Endothelial cell of umbilical vein (primary cell): ENCODE measurements at regions not wholly inside any gene's neighbourhood (a gene's known extent, or its start where the extent isn't known, plus 50 kb on each side); places are given as distances from the start of the nearest gene placed in this dataset.

Experiments used
- BruUV-seq: library from RNA; stranded (reverse); fragments of 400-500 nt; replicated peaks from 2 replicates; lab custom pipeline; 2021; lab: Mats Ljungman, UMichigan
- CTCF ChIA-PET: fragments of 300-600, 350-600 bp; sonication (Branson Sonifier 250); formaldehyde crosslinking; loops from one replicate; lab custom pipeline; 2021; ENCODE audit warnings: antibody characterized with exemption, inconsistent platforms; lab: Charles Lee
- POLR2A ChIA-PET: fragments of 300-600, 350-600 bp; sonication (Branson Sonifier 250); formaldehyde crosslinking; loops from one replicate; lab custom pipeline; 2021; ENCODE audit warnings: antibody characterized with exemption, inconsistent platforms; lab: Charles Lee
- DNase-seq: peaks from one replicate; pipeline ENCODE4 v3.0.0-alpha.2; 2011; ENCODE audit warnings: low read depth, low spot score
- FAIRE-seq: peaks from 2 replicates; lab custom pipeline; 2011; peaks lifted over from hg19 to GRCh38; lab: Jason Lieb, UNC
- H2AFZ ChIP-seq: 2 replicates; pipeline ENCODE4 v1.6.0; 2012; ENCODE audit warnings: low read depth, low read length, control low read depth, inconsistent platforms
- H3K27ac ChIP-seq: 2 replicates; pipeline ENCODE4 v1.5.1; 2011; ENCODE audit warnings: low read depth, mild to moderate bottlenecking, control low read depth, low read length, moderate library complexity; ENCODE audit not compliant: insufficient read depth
- H3K27me3 ChIP-seq, 2 experiments: 2 replicates each; pipeline versions ENCODE4 v1.6.0 to v1.6.1; 2011; ENCODE audit warnings: low read length in 2 of 2, mixed read lengths in 1 of 2; ENCODE audit not compliant: control insufficient read depth in 2 of 2, insufficient read depth in 2 of 2
- H3K36me3 ChIP-seq, 2 experiments: 2 replicates in 1 of 2; 3 replicates in 1 of 2; pipeline ENCODE4 v1.5.1; 2011; ENCODE audit warnings: low read length in 2 of 2, mild to moderate bottlenecking in 1 of 2, moderate library complexity in 1 of 2; ENCODE audit not compliant: control insufficient read depth in 2 of 2, insufficient read depth in 2 of 2; ENCODE audit errors: extremely low read depth in 1 of 2
- H3K4me1 ChIP-seq: 3 replicates; pipeline ENCODE4 v1.5.1; 2011; ENCODE audit warnings: mild to moderate bottlenecking, low read length; ENCODE audit not compliant: control insufficient read depth, insufficient read depth; ENCODE audit errors: extremely low read depth
- H3K4me2 ChIP-seq: 2 replicates; pipeline ENCODE4 v1.6.1; 2011; ENCODE audit warnings: low read length, control low read depth, mixed read lengths; ENCODE audit not compliant: insufficient read depth
- H3K4me3 ChIP-seq, 3 experiments: fragments of 200-600 bp in 1 of 3; sonication (generic), shearing (Covaris generic) in 1 of 3; replicated peaks in 1 of 3; 2 replicates each; pipeline ENCODE4 v1.5.1; 2011 to 2016; ENCODE audit warnings: control low read depth in 3 of 3, low read length in 3 of 3, mild to moderate bottlenecking in 2 of 3, inconsistent platforms in 1 of 3, low read depth in 1 of 3, moderate library complexity in 1 of 3; ENCODE audit not compliant: insufficient read depth in 1 of 3
- H3K79me2 ChIP-seq: 2 replicates; pipeline ENCODE4 v1.6.0; 2012; ENCODE audit warnings: low read length, inconsistent platforms; ENCODE audit not compliant: control insufficient read depth, insufficient read depth
- H3K9ac ChIP-seq: replicated peaks from 2 replicates; pipeline ENCODE3; 2011; ENCODE audit warnings: low read length, control low read depth; ENCODE audit not compliant: insufficient read depth; ENCODE audit errors: extremely low read depth
- H3K9me1 ChIP-seq: replicated peaks from 3 replicates; pipeline ENCODE4 v1.6.0; 2011; ENCODE audit warnings: mild to moderate bottlenecking, low read length; ENCODE audit not compliant: control insufficient read depth, insufficient read depth; ENCODE audit errors: extremely low read depth
- H3K9me3 ChIP-seq: replicated peaks from 2 replicates; pipeline ENCODE4 v1.5.1; 2012; ENCODE audit warnings: low read length, inconsistent platforms; ENCODE audit not compliant: control insufficient read depth, insufficient read depth
- H4K20me1 ChIP-seq: replicated peaks from 2 replicates; pipeline ENCODE3; 2011; ENCODE audit warnings: mild to moderate bottlenecking, low read length; ENCODE audit not compliant: control insufficient read depth, insufficient read depth; ENCODE audit errors: extremely low read depth
- EZH2 ChIP-seq: IDR thresholded peaks from 2 replicates; pipeline ENCODE4 v1.6.1; 2012; ENCODE audit warnings: borderline replicate concordance, low read depth, mild to moderate bottlenecking, moderate library complexity, low read length, inconsistent platforms; ENCODE audit not compliant: severe bottlenecking
- FOS ChIP-seq: IDR thresholded peaks from 2 replicates; pipeline ENCODE4 v1.6.1; 2011; ENCODE audit warnings: mild to moderate bottlenecking, low read length, moderate library complexity, borderline replicate concordance; ENCODE audit not compliant: insufficient read depth
- MYC ChIP-seq: IDR thresholded peaks from one replicate; pipeline ENCODE4 v1.6.1; 2011; ENCODE audit warnings: mild to moderate bottlenecking, low read depth, low read length
- dilution Hi-C: fragments of 300-500 bp; cut with MboI; formaldehyde crosslinking; loops from one replicate; pipeline ENCODE4 v1.15.0; 2019; ENCODE audit warnings: low sequenced_read_pairs; ENCODE audit not compliant: extremely low pct_ligation_motif_present
- intact Hi-C: fragments of 100-400 bp; cut with micrococcal nuclease; formaldehyde crosslinking; loops from one replicate; pipeline ENCODE4 v1.10.0; 2022
- TF ChIP-seq, protein P1 (sequence below): IDR thresholded peaks from 2 replicates; pipeline ENCODE4 v1.6.1; 2011; ENCODE audit not compliant: insufficient read depth, insufficient read length
- TF ChIP-seq, protein P2 (sequence below), 2 donors: IDR thresholded peaks; 1 replicate in 1 of 2; 2 replicates in 1 of 2; pipeline ENCODE4 v1.5.1; 2011; ENCODE audit warnings: low read length in 2 of 2, mild to moderate bottlenecking in 2 of 2, moderate library complexity in 2 of 2, control low read depth in 1 of 2, inconsistent platforms in 1 of 2, low read depth in 1 of 2; ENCODE audit not compliant: insufficient read depth in 1 of 2; ENCODE audit errors: extremely low read depth in 1 of 2

DNA sequence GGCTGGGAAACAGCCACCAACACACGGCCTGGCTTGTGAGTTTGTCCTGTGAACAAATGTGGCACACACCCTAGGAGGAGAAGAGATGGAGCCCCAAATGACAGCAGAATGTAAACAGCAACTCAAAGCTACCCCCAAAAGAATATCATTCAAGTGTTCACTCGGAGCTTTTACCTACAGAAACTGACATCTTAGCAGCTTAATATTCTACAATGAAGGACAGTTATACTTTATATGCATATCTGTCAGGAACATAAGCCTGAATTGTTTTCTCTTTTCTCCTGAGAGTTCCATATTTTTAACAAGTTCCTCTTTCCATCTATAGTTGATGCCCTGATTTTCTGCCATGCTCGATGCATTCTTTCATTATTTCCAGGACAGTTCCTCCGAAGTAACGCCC is 566.0 kb upstream of the MAP3K7 start:
- no peak overlapping the region for H3K4me2 ChIP-seq
- no peaks in the 10 kb centered on the region for H3K9me3 ChIP-seq
- POLR2A ChIA-PET = no interaction called here
- no peaks in the 10 kb centered on the region for H3K36me3 ChIP-seq
- H3K27me3 ChIP-seq = no peaks in the 10 kb centered on the region
- intact Hi-C loops (no loop called here), dilution Hi-C loops (no loop called here)
- H3K4me1 ChIP-seq = no peaks in the 10 kb centered on the region
- no peak overlapping the region for H3K27ac ChIP-seq
- DNase-seq = no peak
- no peak for FAIRE-seq
- H2AFZ ChIP-seq = no peak overlapping the region
- H3K4me3 ChIP-seq = no peak overlapping the region
- H3K79me2 ChIP-seq = no peaks in the 10 kb centered on the region
- no TSS peak for BruUV-seq
- no peak for TF ChIP-seq FOS
- TF ChIP-seq, protein P1, sequence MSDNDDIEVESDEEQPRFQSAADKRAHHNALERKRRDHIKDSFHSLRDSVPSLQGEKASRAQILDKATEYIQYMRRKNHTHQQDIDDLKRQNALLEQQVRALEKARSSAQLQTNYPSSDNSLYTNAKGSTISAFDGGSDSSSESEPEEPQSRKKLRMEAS = no peak
- TF ChIP-seq, protein P2, sequence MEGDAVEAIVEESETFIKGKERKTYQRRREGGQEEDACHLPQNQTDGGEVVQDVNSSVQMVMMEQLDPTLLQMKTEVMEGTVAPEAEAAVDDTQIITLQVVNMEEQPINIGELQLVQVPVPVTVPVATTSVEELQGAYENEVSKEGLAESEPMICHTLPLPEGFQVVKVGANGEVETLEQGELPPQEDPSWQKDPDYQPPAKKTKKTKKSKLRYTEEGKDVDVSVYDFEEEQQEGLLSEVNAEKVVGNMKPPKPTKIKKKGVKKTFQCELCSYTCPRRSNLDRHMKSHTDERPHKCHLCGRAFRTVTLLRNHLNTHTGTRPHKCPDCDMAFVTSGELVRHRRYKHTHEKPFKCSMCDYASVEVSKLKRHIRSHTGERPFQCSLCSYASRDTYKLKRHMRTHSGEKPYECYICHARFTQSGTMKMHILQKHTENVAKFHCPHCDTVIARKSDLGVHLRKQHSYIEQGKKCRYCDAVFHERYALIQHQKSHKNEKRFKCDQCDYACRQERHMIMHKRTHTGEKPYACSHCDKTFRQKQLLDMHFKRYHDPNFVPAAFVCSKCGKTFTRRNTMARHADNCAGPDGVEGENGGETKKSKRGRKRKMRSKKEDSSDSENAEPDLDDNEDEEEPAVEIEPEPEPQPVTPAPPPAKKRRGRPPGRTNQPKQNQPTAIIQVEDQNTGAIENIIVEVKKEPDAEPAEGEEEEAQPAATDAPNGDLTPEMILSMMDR (IDR thresholded peaks at IDR 0.05; ENCODE audit: extremely low read depth in 1 of 2, insufficient read depth in 1 of 2, low read depth in 1 of 2, low read length in 2 of 2) = no peak
- TF ChIP-seq MYC = no peak
- H3K9ac ChIP-seq = no peak overlapping the region
- no peaks in the 10 kb centered on the region for H4K20me1 ChIP-seq
- H3K9me1 ChIP-seq = no peaks in the 10 kb centered on the region
- CTCF ChIA-PET = no interaction called here

DNA sequence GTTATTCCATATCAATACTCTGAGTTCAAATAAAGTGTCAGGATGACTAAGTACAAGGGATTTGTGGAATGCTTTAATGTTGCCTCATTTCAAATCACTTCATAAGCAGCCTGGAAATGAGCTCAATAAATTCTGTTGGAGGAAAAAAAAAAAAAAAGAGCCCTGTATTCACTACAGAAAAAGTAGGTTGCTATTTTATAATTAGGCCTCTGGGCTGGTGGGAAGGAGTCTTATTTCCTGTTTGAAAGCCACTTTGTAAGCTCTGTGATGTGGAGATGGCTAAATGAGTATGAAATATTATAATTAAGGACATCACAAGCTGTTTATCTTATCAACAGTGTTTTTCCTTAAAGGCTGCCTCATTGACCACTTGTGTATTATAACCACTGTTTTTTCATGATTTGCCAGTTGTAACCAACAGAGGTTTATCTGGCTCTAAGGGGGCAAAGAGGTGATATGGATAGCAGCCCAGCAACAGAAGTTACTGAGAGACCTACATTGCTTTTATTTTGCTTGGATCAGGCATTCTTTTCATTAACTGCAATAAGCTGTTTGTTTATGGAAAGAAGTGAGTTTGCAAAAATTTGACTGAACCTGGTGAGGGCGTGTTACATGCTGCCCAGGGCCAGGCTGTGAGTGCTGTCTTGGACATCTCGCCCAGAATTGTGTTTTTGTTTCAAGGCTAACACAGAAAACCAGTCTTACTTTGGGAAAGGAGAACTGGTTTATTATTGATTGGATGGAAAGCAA is 563.3 kb upstream of the MAP3K7 start:
- CTCF ChIA-PET = no interaction called here

More for the DNA sequence above, 563.3 kb upstream of the MAP3K7 start:
- Histone ChIP-seq H3K4me2 (no peak overlapping the region), H3K9me1 (no peaks in the 10 kb centered on the region), H3K4me1 (no peaks in the 10 kb centered on the region), H3K4me3 (no peak overlapping the region), H3K9me3 (no peaks in the 10 kb centered on the region), H3K79me2 (no peaks in the 10 kb centered on the region), H2AFZ (no peak overlapping the region), H3K36me3 (no peaks in the 10 kb centered on the region), H3K9ac (no peak overlapping the region), H3K27me3 (no peaks in the 10 kb centered on the region), H3K27ac (no peak overlapping the region), H4K20me1 (no peaks in the 10 kb centered on the region)
- POLR2A ChIA-PET = no interaction called here
- dilution Hi-C loops (no loop called here), intact Hi-C loops (no loop called here)
- FAIRE-seq (no peak), DNase-seq (no peak)
- no TSS peak for BruUV-seq
- TF ChIP-seq EZH2 = no peak
- TF ChIP-seq, protein P2 (IDR thresholded peaks at IDR 0.05; ENCODE audit: extremely low read depth in 1 of 2, insufficient read depth in 1 of 2, low read depth in 1 of 2, low read length in 2 of 2) = no peak
